Activated CD8-positive, alpha-beta memory T cell treated with anti-CD3 and anti-CD28 coated beads, Interleukin-2, amount 10 ng/mL, durations not matched to agents 7 days and 5 days (primary cell): ENCODE measurements at regions not wholly inside any gene's neighbourhood (a gene's known extent, or its start where the extent isn't known, plus 50 kb on each side); places are given as distances from the start of the nearest gene placed in this dataset.
"Not testable (repeated sequence)": the region's sequence is repeated elsewhere in the genome, so short reads cannot be mapped to it uniquely, and the experiment has no call there.

Source experiments
- ATAC-seq: fragments of 150-1000 bp; cut with Tn5 transposase; one replicate; pipeline ENCODE4 v1.10.0; 2021; ENCODE audit warnings: moderate library complexity
- CTCF ChIA-PET: fragments of 350-600 bp; sonication (Branson Sonifier 250); formaldehyde crosslinking; loops from one replicate; lab custom pipeline; 2021; ENCODE audit warnings: antibody characterized with exemption; lab: Charles Lee
- DNase-seq: peaks from one replicate; pipeline ENCODE4 v3.0.0-alpha.2; 2020
- H3K27ac Mint-ChIP-seq: one replicate; pipeline ENCODE4 v1.8.0; 2021; ENCODE audit warnings: mild to moderate bottlenecking, mixed read lengths
- H3K27me3 Mint-ChIP-seq: one replicate; pipeline ENCODE4 v1.8.0; 2021; ENCODE audit warnings: mixed read lengths
- H3K36me3 Mint-ChIP-seq: one replicate; pipeline ENCODE4 v1.8.0; 2021; ENCODE audit warnings: mild to moderate bottlenecking, mixed read lengths
- H3K4me1 Mint-ChIP-seq: one replicate; pipeline ENCODE4 v1.8.0; 2021; ENCODE audit warnings: mixed read lengths
- H3K4me3 Mint-ChIP-seq: one replicate; pipeline ENCODE4 v1.8.0; 2021; ENCODE audit warnings: mild to moderate bottlenecking, moderate library complexity, mixed read lengths
- H3K9me3 Mint-ChIP-seq: one replicate; pipeline ENCODE4 v1.8.0; 2022; ENCODE audit warnings: low read depth, mixed read lengths

DNA sequence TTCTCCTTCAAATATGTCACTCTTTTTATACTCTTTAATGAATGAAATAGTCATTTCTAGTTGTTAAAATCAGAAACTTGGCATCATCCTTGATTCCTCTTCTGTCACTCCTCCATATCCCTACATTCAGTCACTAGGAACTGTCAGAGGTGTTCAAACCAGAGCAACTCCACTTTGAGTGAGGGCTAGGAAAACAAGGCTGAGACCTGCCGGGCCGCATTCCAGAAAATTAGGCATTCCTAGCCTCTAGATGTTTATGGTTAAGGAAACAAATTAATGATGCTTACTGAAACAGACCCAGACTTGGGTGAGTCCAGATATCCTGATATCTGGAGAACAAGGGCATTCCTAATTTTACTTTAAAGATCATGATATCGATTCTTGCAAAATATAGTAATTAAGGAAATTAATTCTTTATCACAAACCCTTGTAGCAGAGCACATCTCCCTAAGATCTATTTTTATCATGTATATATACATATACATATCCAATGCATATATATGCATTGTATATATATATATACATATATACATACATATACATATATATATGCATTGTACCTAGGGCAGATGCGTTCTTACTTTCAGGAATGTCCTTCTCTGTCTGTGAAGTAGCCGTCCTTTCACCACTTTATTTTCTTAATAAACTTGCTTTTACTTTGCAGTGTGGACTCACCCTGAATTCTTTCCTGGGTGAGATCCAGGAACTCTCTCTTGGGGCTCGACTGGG, 98.4 kb upstream of the GC start:
- CTCF ChIA-PET, result no interaction called here
- ATAC-seq, result no peak
- no peak overlapping the region for H3K4me3 Mint-ChIP-seq
- no peaks in the 10 kb centered on the region for H3K36me3 Mint-ChIP-seq
- no peaks in the 10 kb centered on the region for H3K27me3 Mint-ChIP-seq
- no peaks in the 10 kb centered on the region for H3K4me1 Mint-ChIP-seq
- DNase-seq, result no peak
- no peaks in the 10 kb centered on the region for H3K9me3 Mint-ChIP-seq
- H3K27ac Mint-ChIP-seq, result no peak overlapping the region

DNA sequence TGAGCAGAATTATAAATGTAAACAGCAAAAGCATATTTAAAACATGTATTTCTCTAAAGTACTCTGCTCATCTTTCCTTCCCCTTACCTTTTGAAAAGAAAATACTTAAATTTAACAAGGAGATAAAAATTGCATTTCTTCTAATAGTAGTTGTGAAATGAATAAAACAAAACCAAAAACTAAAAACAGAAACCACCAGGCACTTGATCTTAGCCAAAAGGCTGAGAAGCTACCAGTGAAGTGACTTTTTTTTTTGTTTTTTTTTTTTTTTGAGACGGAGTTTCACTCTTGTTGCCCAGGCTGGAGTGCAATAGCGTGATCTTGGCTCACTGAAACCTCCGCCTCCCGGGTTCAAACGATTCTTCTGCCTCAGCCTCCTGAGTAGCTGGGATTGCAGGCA, 116.5 kb upstream of the GC start:
- CTCF ChIA-PET, H3K9me3 Mint-ChIP-seq, H3K4me3 Mint-ChIP-seq, H3K27me3 Mint-ChIP-seq, H3K27ac Mint-ChIP-seq, H3K36me3 Mint-ChIP-seq, ATAC-seq, DNase-seq, H3K4me1 Mint-ChIP-seq: not testable (repeated sequence)

DNA sequence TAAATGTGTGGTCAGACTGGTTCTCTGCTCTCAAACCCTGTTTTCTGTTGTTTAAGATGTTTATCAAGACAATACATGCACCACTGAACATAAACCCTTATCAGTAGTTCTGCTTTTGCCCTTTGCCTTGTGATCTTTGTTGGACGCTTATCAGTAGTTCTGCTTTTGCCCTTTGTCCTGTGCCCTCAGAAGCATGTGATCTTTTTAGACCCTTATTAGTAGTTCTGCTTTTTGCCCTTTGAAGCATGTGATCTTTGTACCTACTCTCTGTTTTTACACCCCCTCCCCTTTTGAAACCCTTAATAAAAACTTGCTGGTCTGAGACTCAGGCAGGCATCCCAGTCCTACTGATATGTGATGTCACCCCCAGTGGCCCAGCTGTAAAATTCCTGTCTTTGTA, 121.7 kb upstream of the GC start:
- DNase-seq, H3K36me3 Mint-ChIP-seq, H3K9me3 Mint-ChIP-seq, ATAC-seq, H3K27ac Mint-ChIP-seq, H3K27me3 Mint-ChIP-seq, H3K4me3 Mint-ChIP-seq, CTCF ChIA-PET, H3K4me1 Mint-ChIP-seq: not testable (repeated sequence)

DNA sequence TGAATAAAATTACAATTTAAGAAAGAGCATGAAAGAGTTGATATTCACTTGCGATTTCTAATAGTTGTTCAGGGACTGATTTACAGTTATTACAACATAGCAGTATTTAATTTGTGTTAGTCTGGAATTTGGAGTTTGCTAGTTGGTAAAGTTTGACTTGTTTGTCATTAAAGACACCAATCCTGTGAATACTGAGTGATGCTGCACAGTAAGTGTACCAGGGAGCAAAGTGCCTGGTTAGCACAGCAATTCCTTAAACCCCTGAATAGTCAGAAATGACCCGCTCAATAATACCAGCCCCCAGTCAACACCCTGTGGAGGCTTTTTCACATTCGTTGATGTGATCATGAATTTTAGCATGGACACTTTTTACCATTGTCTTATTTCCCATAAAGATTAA, 122.2 kb upstream of the GC start:
- CTCF ChIA-PET, result no interaction called here
- Mint-ChIP-seq H3K4me1 (no peaks in the 10 kb centered on the region), H3K36me3 (no peaks in the 10 kb centered on the region), H3K27ac (no peak overlapping the region), H3K4me3 (no peak overlapping the region), H3K9me3 (no peaks in the 10 kb centered on the region), H3K27me3 (no peaks in the 10 kb centered on the region)
- DNase-seq, result no peak
- no peak for ATAC-seq

DNA sequence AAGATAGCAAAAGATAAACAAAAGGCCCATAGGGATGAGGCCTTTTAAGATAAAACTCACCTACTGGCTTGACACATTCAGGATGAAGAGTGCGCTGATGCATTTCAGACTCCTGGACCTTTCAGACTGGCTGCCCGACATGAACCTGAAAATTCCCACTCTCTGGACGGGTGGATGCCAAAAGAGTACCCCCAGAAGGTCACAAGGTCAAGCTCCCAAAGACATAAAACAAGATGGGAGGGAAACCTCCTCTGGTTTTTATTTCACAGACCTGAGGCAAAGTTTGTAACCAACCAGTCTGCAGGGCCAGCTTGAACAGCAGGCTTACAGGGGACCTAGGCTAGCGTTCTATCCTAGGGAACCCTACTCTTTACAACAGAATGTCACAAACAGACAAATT, 123.2 kb upstream of the GC start:
- H3K27me3 Mint-ChIP-seq, result no peaks in the 10 kb centered on the region
- no peak for ATAC-seq
- no peaks in the 10 kb centered on the region for H3K36me3 Mint-ChIP-seq
- H3K27ac Mint-ChIP-seq, result no peak overlapping the region
- no peaks in the 10 kb centered on the region for H3K4me1 Mint-ChIP-seq
- CTCF ChIA-PET, result no interaction called here
- no peak overlapping the region for H3K4me3 Mint-ChIP-seq
- H3K9me3 Mint-ChIP-seq, result no peaks in the 10 kb centered on the region
- DNase-seq, result no peak

DNA sequence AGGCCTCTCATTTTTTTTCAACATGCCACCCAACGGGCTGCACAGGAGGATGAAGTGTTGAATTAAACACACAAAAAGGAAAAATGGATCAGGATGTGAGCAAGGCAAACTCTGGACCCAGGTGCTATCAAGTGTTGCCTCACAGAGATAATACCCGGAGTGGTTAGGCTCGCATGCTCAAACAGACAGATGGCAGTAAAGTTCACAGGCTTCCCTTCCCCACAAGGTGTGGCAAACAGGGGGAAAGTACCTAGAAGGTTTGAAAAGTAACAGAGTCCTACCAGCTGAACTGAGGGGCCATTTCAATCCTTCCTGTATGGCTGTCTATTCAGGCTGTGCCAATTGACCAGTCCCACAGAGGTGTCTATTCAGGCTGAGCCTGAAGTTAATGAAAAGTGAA, 123.9 kb upstream of the GC start:
- H3K27me3 Mint-ChIP-seq, result no peaks in the 10 kb centered on the region
- ATAC-seq (no peak), DNase-seq (no peak)
- H3K4me1 Mint-ChIP-seq, result no peaks in the 10 kb centered on the region
- CTCF ChIA-PET, result no interaction called here
- no peaks in the 10 kb centered on the region for H3K9me3 Mint-ChIP-seq
- no peak overlapping the region for H3K27ac Mint-ChIP-seq
- no peaks in the 10 kb centered on the region for H3K36me3 Mint-ChIP-seq
- no peak overlapping the region for H3K4me3 Mint-ChIP-seq

DNA sequence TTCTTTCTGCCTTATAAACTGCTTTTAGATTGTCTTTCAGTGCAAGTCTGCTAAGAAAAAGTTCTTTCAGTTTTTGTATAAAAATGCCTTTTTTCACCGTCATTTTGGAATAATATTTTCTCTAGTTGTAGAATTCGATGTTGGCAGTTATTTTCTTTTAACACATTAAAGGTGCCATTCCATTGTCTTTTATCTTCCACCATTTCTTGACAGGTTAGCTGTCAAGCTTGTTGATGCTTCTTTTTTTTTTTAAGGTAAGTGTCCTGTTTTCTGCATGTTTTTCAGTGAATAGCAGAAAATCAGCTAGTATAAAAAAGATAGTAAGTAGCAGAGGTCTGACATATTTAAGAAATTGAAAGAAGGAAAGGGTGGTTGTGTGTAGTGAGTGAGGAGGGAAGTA, 118.5 kb upstream of the NPFFR2 start:
- H3K4me3 Mint-ChIP-seq, result no peak overlapping the region
- CTCF ChIA-PET, result no interaction called here
- H3K27ac Mint-ChIP-seq, result no peak overlapping the region
- H3K9me3 Mint-ChIP-seq, result no peaks in the 10 kb centered on the region
- ATAC-seq (no peak), DNase-seq (no peak)
- H3K27me3 Mint-ChIP-seq, result no peaks in the 10 kb centered on the region
- H3K36me3 Mint-ChIP-seq, result no peaks in the 10 kb centered on the region
- H3K4me1 Mint-ChIP-seq, result no peaks in the 10 kb centered on the region

DNA sequence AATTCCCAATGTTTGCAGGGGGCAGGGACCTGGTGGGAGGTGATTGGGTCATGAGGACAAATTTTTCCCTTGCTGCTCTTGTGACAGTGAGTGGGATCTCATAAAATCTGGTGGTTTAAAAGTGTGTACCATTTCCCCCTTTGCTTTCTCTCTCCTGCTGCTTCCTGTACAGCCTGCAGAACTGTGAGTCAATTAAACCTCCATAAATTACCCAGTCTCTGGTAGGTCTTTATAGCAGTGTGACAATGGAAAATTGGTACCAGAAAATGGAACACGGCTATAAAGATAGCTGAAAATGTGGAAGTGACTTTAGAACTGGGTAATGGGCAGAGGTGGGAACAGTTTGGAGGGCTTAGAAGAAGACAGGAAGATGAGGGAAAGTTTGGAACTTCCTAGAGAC, 108.7 kb upstream of the NPFFR2 start:
- ATAC-seq, result no peak
- no peaks in the 10 kb centered on the region for H3K9me3 Mint-ChIP-seq
- DNase-seq, result no peak
- CTCF ChIA-PET, result no interaction called here
- no peaks in the 10 kb centered on the region for H3K36me3 Mint-ChIP-seq
- no peak overlapping the region for H3K4me3 Mint-ChIP-seq
- no peaks in the 10 kb centered on the region for H3K27me3 Mint-ChIP-seq
- H3K4me1 Mint-ChIP-seq, result no peaks in the 10 kb centered on the region
- peak overlapping the region; percentile 35 for H3K27ac Mint-ChIP-seq

DNA sequence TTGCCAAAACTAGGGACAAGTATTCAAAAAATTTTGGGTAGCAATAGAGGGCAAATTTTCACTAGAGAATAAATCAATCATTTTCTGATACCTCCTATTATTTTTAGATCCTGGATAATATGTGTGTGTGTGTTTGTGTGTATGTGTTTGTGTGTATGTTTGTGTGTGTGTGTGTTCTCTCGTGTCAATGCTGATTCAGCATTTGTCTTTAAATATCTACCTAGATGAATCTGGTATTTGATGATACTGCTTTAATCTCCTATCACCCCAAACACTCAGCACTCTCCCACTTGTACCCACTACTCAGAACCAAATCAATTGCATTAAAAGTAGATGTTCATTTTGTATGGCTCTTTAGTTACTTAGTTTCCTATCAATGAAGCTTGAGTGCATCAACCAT, 101.3 kb upstream of the NPFFR2 start:
- Mint-ChIP-seq H3K4me1 (no peaks in the 10 kb centered on the region), H3K27me3 (no peaks in the 10 kb centered on the region), H3K4me3 (no peak overlapping the region), H3K27ac (no peak overlapping the region), H3K9me3 (no peaks in the 10 kb centered on the region), H3K36me3 (no peaks in the 10 kb centered on the region)
- ATAC-seq (no peak), DNase-seq (no peak)
- CTCF ChIA-PET, result no interaction called here

DNA sequence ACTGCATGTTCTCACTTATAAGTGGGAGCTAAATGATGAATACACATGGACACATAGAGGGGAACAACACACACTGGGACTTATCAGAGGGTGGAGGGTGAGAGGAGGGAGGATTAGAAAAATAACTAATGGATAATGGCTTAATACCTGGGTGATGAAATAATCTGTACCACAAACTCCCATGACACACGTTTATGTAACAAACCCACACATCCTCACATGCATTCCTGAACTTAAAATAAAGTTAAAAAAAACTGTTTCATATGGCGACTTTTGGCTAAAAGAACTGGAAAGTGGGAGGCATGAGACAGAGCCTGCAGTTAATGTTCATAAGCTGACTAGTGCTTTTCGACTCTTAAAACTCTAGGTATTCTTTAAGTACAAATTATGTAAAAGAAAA, 98.9 kb upstream of the NPFFR2 start:
- CTCF ChIA-PET, result no interaction called here
- H3K27ac Mint-ChIP-seq, result no peak overlapping the region
- H3K4me3 Mint-ChIP-seq, result no peak overlapping the region
- H3K36me3 Mint-ChIP-seq, result no peaks in the 10 kb centered on the region
- no peaks in the 10 kb centered on the region for H3K27me3 Mint-ChIP-seq
- no peak for ATAC-seq
- no peaks in the 10 kb centered on the region for H3K4me1 Mint-ChIP-seq
- DNase-seq, result no peak
- no peaks in the 10 kb centered on the region for H3K9me3 Mint-ChIP-seq

DNA sequence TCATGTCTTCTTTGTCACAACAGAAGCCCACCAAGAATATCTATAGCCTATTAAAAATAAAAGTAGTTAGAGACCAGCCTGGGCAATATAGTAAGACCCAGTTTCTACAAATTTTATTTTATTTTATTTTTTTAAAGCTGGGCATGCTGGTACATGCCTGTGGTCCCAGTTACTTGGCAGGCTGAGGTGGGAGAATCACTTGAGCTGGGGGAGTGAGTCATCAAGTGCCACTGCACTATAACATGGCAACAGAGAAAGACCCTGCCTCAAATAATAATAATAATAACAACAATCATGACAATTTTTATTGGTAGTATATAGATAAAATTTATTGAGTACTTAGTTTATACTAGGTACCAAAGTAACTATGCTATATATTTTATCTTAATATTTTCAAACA, 93.0 kb upstream of the NPFFR2 start:
- Mint-ChIP-seq H3K27me3 (no peaks in the 10 kb centered on the region), H3K4me3 (no peak overlapping the region), H3K27ac (no peak overlapping the region), H3K36me3 (no peaks in the 10 kb centered on the region), H3K4me1 (no peaks in the 10 kb centered on the region), H3K9me3 (no peaks in the 10 kb centered on the region)
- ATAC-seq (no peak), DNase-seq (no peak)
- CTCF ChIA-PET, result no interaction called here

DNA sequence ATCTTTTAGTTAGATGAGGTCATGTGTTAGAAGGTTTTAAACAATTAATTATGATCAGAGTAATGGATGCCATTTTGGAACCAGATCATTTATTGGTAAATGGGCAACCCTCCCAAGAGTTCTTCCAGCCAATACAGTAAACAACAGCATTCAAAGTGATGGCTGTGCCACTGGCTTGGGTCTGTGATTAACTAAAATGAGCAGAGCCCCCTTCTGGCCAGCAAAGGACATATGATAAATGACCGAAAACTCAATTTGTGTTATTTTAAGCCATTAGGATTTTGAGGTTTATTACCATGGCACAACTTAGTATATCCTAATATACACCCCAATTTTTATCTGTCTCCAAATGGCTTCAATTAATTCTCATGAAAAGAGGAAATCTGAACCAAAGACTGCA, 90.8 kb upstream of the NPFFR2 start:
- Mint-ChIP-seq H3K27me3 (no peaks in the 10 kb centered on the region), H3K36me3 (no peaks in the 10 kb centered on the region), H3K27ac (no peak overlapping the region), H3K4me1 (no peaks in the 10 kb centered on the region), H3K4me3 (no peak overlapping the region), H3K9me3 (peaks cover 6% of the 10 kb centered on the region)
- DNase-seq (no peak), ATAC-seq (no peak)
- CTCF ChIA-PET, result no interaction called here

DNA sequence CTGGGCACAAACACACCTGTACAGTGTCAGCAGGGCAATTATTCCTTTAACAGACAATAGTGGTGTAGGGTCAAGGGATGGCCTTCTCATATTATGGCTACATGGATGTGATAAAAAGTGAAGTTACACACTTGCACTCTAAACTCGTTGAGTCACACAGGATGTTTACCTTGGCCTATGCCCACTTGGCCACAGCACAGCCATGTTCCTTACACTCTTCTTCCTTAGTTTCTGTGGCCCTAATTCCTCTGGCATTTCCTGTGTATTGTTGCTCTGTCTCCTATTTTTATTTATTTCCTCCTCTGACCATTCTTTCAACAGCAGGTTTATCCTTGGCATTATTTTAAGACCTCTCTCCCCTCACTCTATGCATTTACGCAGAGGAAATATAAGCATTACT, 86.8 kb upstream of the NPFFR2 start:
- Mint-ChIP-seq H3K36me3 (no peaks in the 10 kb centered on the region), H3K27me3 (no peaks in the 10 kb centered on the region), H3K4me3 (no peak overlapping the region), H3K27ac (no peak overlapping the region), H3K4me1 (no peaks in the 10 kb centered on the region), H3K9me3 (peaks cover 8% of the 10 kb centered on the region)
- no peak for ATAC-seq
- CTCF ChIA-PET, result no interaction called here
- DNase-seq, result no peak

DNA sequence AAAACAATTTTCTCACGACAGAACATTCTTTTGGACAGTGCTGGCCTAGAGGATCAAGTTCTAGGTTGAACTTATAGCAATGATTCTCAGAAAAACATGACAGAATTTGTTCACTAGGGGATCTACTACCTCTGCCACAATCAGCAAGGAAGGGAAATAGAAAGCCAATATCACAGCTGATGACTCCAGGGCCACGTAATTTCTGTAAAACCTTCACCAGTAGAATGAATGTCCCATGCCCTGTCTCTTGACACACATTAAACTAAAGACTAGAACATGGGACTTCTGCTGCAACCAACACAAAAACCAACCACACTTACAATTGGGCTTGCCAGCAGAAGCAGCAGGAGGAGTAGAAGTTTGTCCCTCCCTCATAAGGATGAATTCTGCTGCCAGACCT, 86.0 kb upstream of the NPFFR2 start:
- Mint-ChIP-seq H3K27me3 (no peaks in the 10 kb centered on the region), H3K36me3 (no peaks in the 10 kb centered on the region), H3K27ac (no peak overlapping the region), H3K4me3 (no peak overlapping the region), H3K4me1 (no peaks in the 10 kb centered on the region), H3K9me3 (peaks cover 8% of the 10 kb centered on the region)
- CTCF ChIA-PET, result no interaction called here
- DNase-seq (no peak), ATAC-seq (no peak)

DNA sequence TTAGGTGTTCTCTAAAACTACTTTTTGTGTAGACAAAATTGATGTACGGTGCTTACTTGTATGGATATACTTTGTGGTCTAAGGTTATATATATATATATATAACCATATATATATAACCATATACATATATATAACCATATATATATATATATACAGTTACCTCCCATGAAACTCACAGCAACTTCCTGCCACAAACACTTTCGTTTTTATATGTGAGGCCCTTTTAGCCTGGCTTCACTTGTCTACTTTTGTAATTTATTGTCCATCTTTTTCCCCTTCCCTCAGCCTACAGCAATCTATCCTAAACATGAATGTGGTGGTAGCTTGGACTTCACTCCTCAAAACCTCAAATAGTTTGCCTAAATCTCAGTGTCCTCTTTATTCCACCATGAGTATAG, 72.8 kb upstream of the NPFFR2 start:
- H3K4me3 Mint-ChIP-seq, result no peak overlapping the region
- ATAC-seq (no peak), DNase-seq (no peak)
- no peaks in the 10 kb centered on the region for H3K36me3 Mint-ChIP-seq
- CTCF ChIA-PET, result no interaction called here
- H3K27ac Mint-ChIP-seq, result no peak overlapping the region
- no peaks in the 10 kb centered on the region for H3K27me3 Mint-ChIP-seq
- H3K9me3 Mint-ChIP-seq, result peaks cover 2% of the 10 kb centered on the region
- H3K4me1 Mint-ChIP-seq, result no peaks in the 10 kb centered on the region
